Skin epidermis (tissue), 12 donors: ENCODE measurements at regions not wholly inside any gene's neighbourhood (a gene's known extent, or its start where the extent isn't known, plus 50 kb on each side); places are given as distances from the start of the nearest gene placed in this dataset.
"Not testable (repeated sequence)": the region's sequence is repeated elsewhere in the genome, so short reads cannot be mapped to it uniquely, and the experiment has no call there.

Experiments used
- H3K27ac ChIP-seq, 21 experiments: fragments of 200-600 bp; sonication (generic) in 11 of 21; one replicate each; pipeline ENCODE4 v1.5.0; 2020; ENCODE audit warnings: mild to moderate bottlenecking in 3 of 21, inconsistent platforms in 2 of 21, moderate library complexity in 2 of 21
- H3K4me3 ChIP-seq, 7 experiments: fragments of 200-600 bp; sonication (generic) in 2 of 7; one replicate each; pipeline ENCODE4 v1.5.0; 2020; ENCODE audit warnings: inconsistent platforms in 2 of 7, mild to moderate bottlenecking in 2 of 7, moderate library complexity in 1 of 7

GRCh38 chr10:117492504-117492903, 50.0 kb upstream of the EMX2 start:
- Histone ChIP-seq H3K27ac (no peak overlapping the region), H3K4me3 (no peak overlapping the region)

- Histone ChIP-seq H3K27ac (no peak overlapping the region), H3K4me3 (no peak overlapping the region)
Observed at GRCh38 chr10:117488004-117488403, 54.5 kb upstream of the EMX2 start.

GRCh38 chr10:117486606-117487005, 55.9 kb upstream of the EMX2 start:
- Histone ChIP-seq H3K4me3 (no peak overlapping the region), H3K27ac (no peak overlapping the region)

GRCh38 chr10:117483056-117483590, 59.4 kb upstream of the EMX2 start:
- Histone ChIP-seq H3K27ac (no peak overlapping the region), H3K4me3 (no peak overlapping the region)

- not testable (repeated sequence) for H3K4me3 ChIP-seq, H3K27ac ChIP-seq
Observed at GRCh38 chr10:117481011-117481410, 61.5 kb upstream of the EMX2 start.

- H3K27ac ChIP-seq: no peak overlapping the region
- H3K4me3 ChIP-seq: no peak overlapping the region
Observed at GRCh38 chr10:117480097-117480496, 62.4 kb upstream of the EMX2 start.

- Histone ChIP-seq H3K4me3 (no peak overlapping the region), H3K27ac (peak overlapping the region in 17 of 21 experiments; percentile 8 to 75 (median 47))
Observed at GRCh38 chr10:117477961-117478670, 64.4 kb upstream of the EMX2 start.

- Histone ChIP-seq H3K4me3 (no peak overlapping the region), H3K27ac (peak overlapping the region in 18 of 21 experiments; percentile 8 to 81 (median 50))
Observed at GRCh38 chr10:117477211-117477947, 65.2 kb upstream of the EMX2 start.

- Histone ChIP-seq H3K27ac (peak overlapping the region in 15 of 21 experiments; percentile 16 to 81 (median 51)), H3K4me3 (no peak overlapping the region)
Observed at GRCh38 chr10:117476716-117477115, 65.8 kb upstream of the EMX2 start.

GRCh38 chr10:117476281-117476680, 66.3 kb upstream of the EMX2 start:
- Histone ChIP-seq H3K4me3 (no peak overlapping the region), H3K27ac (peak overlapping the region in 10 of 21 experiments; percentile 16 to 81 (median 57))

- H3K4me3 ChIP-seq: no peak overlapping the region
- no peak overlapping the region for H3K27ac ChIP-seq
Observed at GRCh38 chr10:117472872-117473271, 69.7 kb upstream of the EMX2 start.

GRCh38 chr10:117471344-117471874, 71.1 kb upstream of the EMX2 start:
- Histone ChIP-seq H3K27ac (no peak overlapping the region), H3K4me3 (no peak overlapping the region)

GRCh38 chr10:117470733-117471132, 71.8 kb upstream of the EMX2 start:
- Histone ChIP-seq H3K4me3 (no peak overlapping the region), H3K27ac (no peak overlapping the region)

GRCh38 chr10:117468665-117469064, 73.9 kb upstream of the EMX2 start:
- Histone ChIP-seq H3K27ac (no peak overlapping the region), H3K4me3 (no peak overlapping the region)

GRCh38 chr10:117464176-117464575, 78.4 kb upstream of the EMX2 start:
- Histone ChIP-seq H3K27ac (peak overlapping the region in 2 of 21 experiments; percentile 15 to 44), H3K4me3 (no peak overlapping the region)

GRCh38 chr10:117463545-117463920, 79.0 kb upstream of the EMX2 start:
- H3K27ac ChIP-seq: no peak overlapping the region
- H3K4me3 ChIP-seq: no peak overlapping the region

GRCh38 chr10:117462816-117463544, 79.6 kb upstream of the EMX2 start:
- no peak overlapping the region for H3K4me3 ChIP-seq
- peak overlapping the region in 9 of 21 experiments; percentile 53 to 89 (median 79) for H3K27ac ChIP-seq

- H3K27ac ChIP-seq: peak overlapping the region in 19 of 21 experiments; percentile 16 to 89 (median 72)
Observed at GRCh38 chr10:117462424-117462792, 80.1 kb upstream of the EMX2 start.

GRCh38 chr10:117461766-117462423, 80.7 kb upstream of the EMX2 start:
- Histone ChIP-seq H3K4me3 (no peak overlapping the region), H3K27ac (peak overlapping the region in 20 of 21 experiments; percentile 39 to 89 (median 72))

More at GRCh38 chr10:117462424-117462792, 80.1 kb upstream of the EMX2 start:
- H3K4me3 ChIP-seq: no peak overlapping the region
